GM12878 (cell line): ENCODE measurements at regions not wholly inside any gene's neighbourhood (a gene's known extent, or its start where the extent isn't known, plus 50 kb on each side); places are given as distances from the start of the nearest gene placed in this dataset.
"Not testable (repeated sequence)": the region's sequence is repeated elsewhere in the genome, so short reads cannot be mapped to it uniquely, and the experiment has no call there.

ENCODE experiments used
- BHLHE40 ChIP-seq, 2 experiments: fragments of 450-650 bp in 1 of 2; IDR thresholded peaks; 2 replicates each; pipeline ENCODE4 v1.6.1; 2011 to 2017; ENCODE audit warnings: low read depth in 2 of 2, borderline replicate concordance in 1 of 2, improper control_type of control experiment in 1 of 2, low read length in 1 of 2, mild to moderate bottlenecking in 1 of 2
- EP300 ChIP-seq, 2 experiments: fragments of 150-350 bp in 1 of 2; IDR thresholded peaks; 2 replicates each; pipeline ENCODE4 v1.6.1; 2011 to 2012; ENCODE audit warnings: low read depth in 2 of 2, low read length in 2 of 2, borderline replicate concordance in 1 of 2, improper control_type of control experiment in 1 of 2, inconsistent platforms in 1 of 2; ENCODE audit not compliant: control insufficient read depth in 1 of 2
- ETV6 ChIP-seq, 2 experiments: fragments of 450-650 bp in 1 of 2; IDR thresholded peaks in 1 of 2; conservative IDR thresholded peaks in 1 of 2; 2 replicates each; pipeline ENCODE4 v1.6.1; 2014; ENCODE audit warnings: antibody characterized with exemption in 1 of 2, borderline replicate concordance in 1 of 2, low read depth in 1 of 2, mild to moderate bottlenecking in 1 of 2, moderate library complexity in 1 of 2
- FOXM1 ChIP-seq: IDR thresholded peaks from 2 replicates; pipeline ENCODE4 v1.6.1; 2012; ENCODE audit warnings: low read depth, mild to moderate bottlenecking, inconsistent platforms, low read length, moderate library complexity
- GABPA ChIP-seq: IDR thresholded peaks from 2 replicates; pipeline ENCODE4 v1.6.1; 2014; ENCODE audit warnings: antibody characterized with exemption, low read depth, mild to moderate bottlenecking, inconsistent platforms
- JUND ChIP-seq: IDR thresholded peaks from 2 replicates; pipeline ENCODE4 v1.6.1; 2012; ENCODE audit warnings: low read depth, mild to moderate bottlenecking, low read length, improper control_type of control experiment, moderate library complexity
- NFXL1 ChIP-seq: fragments of 450-650 bp; IDR thresholded peaks from 2 replicates; pipeline ENCODE4 v1.6.1; 2017; ENCODE audit warnings: antibody characterized with exemption, mild to moderate bottlenecking, borderline replicate concordance
- POLR2A ChIP-seq: IDR thresholded peaks from 2 replicates; pipeline ENCODE4 v1.6.1; 2011; ENCODE audit warnings: low read depth, mild to moderate bottlenecking, low read length
- STAT3 ChIP-seq: IDR thresholded peaks from 2 replicates; pipeline ENCODE4 v1.6.1; 2011; ENCODE audit warnings: low read depth, low read length, improper control_type of control experiment
- SUZ12 ChIP-seq: fragments of 200-600 bp; sonication (generic); IDR thresholded peaks from one replicate; pipeline ENCODE4 v1.6.1; 2018; ENCODE audit warnings: antibody characterized with exemption, mild to moderate bottlenecking; ENCODE audit not compliant: unreplicated experiment
- YBX1 ChIP-seq: fragments of 450-650 bp; IDR thresholded peaks from 2 replicates; pipeline ENCODE4 v1.6.1; 2016; ENCODE audit warnings: antibody characterized with exemption
- TF ChIP-seq, protein P1 (sequence below), 3 experiments: IDR thresholded peaks in 2 of 3; conservative IDR thresholded peaks in 1 of 3; 2 replicates each; pipeline ENCODE4 v1.5.1; 2011; ENCODE audit warnings: low read depth in 3 of 3, low read length in 3 of 3, mild to moderate bottlenecking in 3 of 3, control low read depth in 2 of 3, moderate library complexity in 2 of 3, inconsistent platforms in 1 of 3, mixed read lengths in 1 of 3; ENCODE audit not compliant: control insufficient read depth in 2 of 3, insufficient read depth in 1 of 3; ENCODE audit errors: extremely low read depth in 1 of 3
- TF ChIP-seq, protein P2 (sequence below): fragments of 450-650 bp; IDR thresholded peaks from 2 replicates; pipeline ENCODE4 v1.6.1; 2017; ENCODE audit warnings: borderline replicate concordance
- TF ChIP-seq, protein P3 (sequence below): fragments of 450-650 bp; IDR thresholded peaks from 2 replicates; pipeline ENCODE4 v1.6.1; 2017; ENCODE audit warnings: mild to moderate bottlenecking, moderate library complexity

DNA sequence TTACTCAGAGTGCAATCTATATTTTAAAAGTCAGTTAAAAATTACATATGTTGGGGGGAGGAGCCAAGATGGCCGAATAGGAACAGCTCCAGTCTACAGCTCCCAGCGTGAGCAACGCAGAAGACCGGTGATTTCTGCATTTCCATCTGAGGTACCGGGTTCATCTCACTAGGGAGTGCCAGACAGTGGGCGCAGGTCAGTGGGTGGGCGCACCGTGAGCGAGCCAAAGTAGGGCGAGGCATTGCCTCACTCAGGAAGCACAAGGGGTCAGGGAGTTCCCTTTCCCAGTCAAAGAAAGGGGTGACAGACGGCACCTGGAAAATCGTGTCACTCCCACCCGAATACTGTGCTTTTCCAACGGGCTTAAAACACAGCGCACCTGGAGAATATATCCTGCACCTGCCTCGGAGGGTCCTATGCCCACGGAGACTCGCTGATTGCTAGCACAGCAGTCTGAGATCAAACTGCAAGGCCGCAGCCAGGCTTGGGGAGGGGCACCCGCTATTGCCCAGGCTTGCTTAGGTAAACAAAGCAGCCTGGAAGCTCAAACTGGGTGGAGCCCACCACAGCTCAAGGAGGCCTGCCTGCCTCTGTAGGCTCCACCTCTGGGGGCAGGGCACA lies 612.1 kb upstream of the SMIM31 start:
- not testable (repeated sequence) for TF ChIP-seq POLR2A; ETV6 (conservative IDR thresholded peaks at IDR 0.05 in 1 of 2, IDR thresholded peaks at IDR 0.05 in 1 of 2; ENCODE audit: borderline replicate concordance in 1 of 2, low read depth in 1 of 2); FOXM1; STAT3; GABPA; EP300 (IDR thresholded peaks at IDR 0.05; ENCODE audit: borderline replicate concordance in 1 of 2, control insufficient read depth in 1 of 2, low read depth in 2 of 2, low read length in 2 of 2); JUND; NFXL1; SUZ12; YBX1; BHLHE40 (IDR thresholded peaks at IDR 0.05; ENCODE audit: borderline replicate concordance in 1 of 2, low read depth in 2 of 2, low read length in 1 of 2)
- TF ChIP-seq, protein P1, sequence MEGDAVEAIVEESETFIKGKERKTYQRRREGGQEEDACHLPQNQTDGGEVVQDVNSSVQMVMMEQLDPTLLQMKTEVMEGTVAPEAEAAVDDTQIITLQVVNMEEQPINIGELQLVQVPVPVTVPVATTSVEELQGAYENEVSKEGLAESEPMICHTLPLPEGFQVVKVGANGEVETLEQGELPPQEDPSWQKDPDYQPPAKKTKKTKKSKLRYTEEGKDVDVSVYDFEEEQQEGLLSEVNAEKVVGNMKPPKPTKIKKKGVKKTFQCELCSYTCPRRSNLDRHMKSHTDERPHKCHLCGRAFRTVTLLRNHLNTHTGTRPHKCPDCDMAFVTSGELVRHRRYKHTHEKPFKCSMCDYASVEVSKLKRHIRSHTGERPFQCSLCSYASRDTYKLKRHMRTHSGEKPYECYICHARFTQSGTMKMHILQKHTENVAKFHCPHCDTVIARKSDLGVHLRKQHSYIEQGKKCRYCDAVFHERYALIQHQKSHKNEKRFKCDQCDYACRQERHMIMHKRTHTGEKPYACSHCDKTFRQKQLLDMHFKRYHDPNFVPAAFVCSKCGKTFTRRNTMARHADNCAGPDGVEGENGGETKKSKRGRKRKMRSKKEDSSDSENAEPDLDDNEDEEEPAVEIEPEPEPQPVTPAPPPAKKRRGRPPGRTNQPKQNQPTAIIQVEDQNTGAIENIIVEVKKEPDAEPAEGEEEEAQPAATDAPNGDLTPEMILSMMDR (IDR thresholded peaks at IDR 0.05 in 2 of 3, conservative IDR thresholded peaks at IDR 0.05 in 1 of 3; ENCODE audit: control insufficient read depth in 2 of 3, extremely low read depth in 1 of 3, insufficient read depth in 1 of 3, low read depth in 3 of 3, low read length in 3 of 3) = not testable (repeated sequence)
- TF ChIP-seq, protein P2, sequence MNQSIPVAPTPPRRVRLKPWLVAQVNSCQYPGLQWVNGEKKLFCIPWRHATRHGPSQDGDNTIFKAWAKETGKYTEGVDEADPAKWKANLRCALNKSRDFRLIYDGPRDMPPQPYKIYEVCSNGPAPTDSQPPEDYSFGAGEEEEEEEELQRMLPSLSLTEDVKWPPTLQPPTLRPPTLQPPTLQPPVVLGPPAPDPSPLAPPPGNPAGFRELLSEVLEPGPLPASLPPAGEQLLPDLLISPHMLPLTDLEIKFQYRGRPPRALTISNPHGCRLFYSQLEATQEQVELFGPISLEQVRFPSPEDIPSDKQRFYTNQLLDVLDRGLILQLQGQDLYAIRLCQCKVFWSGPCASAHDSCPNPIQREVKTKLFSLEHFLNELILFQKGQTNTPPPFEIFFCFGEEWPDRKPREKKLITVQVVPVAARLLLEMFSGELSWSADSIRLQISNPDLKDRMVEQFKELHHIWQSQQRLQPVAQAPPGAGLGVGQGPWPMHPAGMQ = not testable (repeated sequence)
- TF ChIP-seq, protein P3, sequence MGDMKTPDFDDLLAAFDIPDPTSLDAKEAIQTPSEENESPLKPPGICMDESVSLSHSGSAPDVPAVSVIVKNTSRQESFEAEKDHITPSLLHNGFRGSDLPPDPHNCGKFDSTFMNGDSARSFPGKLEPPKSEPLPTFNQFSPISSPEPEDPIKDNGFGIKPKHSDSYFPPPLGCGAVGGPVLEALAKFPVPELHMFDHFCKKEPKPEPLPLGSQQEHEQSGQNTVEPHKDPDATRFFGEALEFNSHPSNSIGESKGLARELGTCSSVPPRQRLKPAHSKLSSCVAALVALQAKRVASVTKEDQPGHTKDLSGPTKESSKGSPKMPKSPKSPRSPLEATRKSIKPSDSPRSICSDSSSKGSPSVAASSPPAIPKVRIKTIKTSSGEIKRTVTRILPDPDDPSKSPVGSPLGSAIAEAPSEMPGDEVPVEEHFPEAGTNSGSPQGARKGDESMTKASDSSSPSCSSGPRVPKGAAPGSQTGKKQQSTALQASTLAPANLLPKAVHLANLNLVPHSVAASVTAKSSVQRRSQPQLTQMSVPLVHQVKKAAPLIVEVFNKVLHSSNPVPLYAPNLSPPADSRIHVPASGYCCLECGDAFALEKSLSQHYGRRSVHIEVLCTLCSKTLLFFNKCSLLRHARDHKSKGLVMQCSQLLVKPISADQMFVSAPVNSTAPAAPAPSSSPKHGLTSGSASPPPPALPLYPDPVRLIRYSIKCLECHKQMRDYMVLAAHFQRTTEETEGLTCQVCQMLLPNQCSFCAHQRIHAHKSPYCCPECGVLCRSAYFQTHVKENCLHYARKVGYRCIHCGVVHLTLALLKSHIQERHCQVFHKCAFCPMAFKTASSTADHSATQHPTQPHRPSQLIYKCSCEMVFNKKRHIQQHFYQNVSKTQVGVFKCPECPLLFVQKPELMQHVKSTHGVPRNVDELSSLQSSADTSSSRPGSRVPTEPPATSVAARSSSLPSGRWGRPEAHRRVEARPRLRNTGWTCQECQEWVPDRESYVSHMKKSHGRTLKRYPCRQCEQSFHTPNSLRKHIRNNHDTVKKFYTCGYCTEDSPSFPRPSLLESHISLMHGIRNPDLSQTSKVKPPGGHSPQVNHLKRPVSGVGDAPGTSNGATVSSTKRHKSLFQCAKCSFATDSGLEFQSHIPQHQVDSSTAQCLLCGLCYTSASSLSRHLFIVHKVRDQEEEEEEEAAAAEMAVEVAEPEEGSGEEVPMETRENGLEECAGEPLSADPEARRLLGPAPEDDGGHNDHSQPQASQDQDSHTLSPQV = not testable (repeated sequence)
